ENCODE measurements at regions not wholly inside any gene's neighbourhood (a gene's known extent, or its start where the extent isn't known, plus 50 kb on each side); places are given as distances from the start of the nearest gene placed in this dataset.

DNA sequence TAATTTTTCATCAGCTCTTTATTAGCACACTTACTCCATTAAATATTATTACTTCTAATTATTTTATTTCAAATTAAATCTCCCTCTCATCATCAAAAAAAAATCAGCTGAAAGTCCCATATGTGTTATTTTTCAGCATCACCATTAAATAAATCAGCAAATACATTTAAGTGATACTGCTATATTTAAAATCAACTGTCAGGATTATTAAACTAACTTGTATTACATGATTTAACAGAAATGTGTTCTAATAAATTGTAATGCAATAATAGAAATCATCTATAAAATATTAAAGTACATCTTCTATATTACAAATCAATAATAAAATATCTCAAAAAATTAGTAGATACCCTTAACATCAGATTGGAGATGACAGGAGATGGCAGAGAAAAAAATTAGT, 538.6 kb upstream of the MIR17HG start:
- TF ChIP-seq, protein P1, sequence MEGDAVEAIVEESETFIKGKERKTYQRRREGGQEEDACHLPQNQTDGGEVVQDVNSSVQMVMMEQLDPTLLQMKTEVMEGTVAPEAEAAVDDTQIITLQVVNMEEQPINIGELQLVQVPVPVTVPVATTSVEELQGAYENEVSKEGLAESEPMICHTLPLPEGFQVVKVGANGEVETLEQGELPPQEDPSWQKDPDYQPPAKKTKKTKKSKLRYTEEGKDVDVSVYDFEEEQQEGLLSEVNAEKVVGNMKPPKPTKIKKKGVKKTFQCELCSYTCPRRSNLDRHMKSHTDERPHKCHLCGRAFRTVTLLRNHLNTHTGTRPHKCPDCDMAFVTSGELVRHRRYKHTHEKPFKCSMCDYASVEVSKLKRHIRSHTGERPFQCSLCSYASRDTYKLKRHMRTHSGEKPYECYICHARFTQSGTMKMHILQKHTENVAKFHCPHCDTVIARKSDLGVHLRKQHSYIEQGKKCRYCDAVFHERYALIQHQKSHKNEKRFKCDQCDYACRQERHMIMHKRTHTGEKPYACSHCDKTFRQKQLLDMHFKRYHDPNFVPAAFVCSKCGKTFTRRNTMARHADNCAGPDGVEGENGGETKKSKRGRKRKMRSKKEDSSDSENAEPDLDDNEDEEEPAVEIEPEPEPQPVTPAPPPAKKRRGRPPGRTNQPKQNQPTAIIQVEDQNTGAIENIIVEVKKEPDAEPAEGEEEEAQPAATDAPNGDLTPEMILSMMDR (IDR thresholded peaks at IDR 0.05): no peak
- no peak for TF ChIP-seq POLR2A (IDR thresholded peaks at IDR 0.05)
- TF ChIP-seq EP300 (IDR thresholded peaks at IDR 0.05; ENCODE audit: low read depth): no peak
